IMR-90 (cell line): ENCODE measurements at regions not wholly inside any gene's neighbourhood (a gene's known extent, or its start where the extent isn't known, plus 50 kb on each side); places are given as distances from the start of the nearest gene placed in this dataset.

Source experiments
- ATAC-seq: fragments of 200-7000 bp; cut with Tn5 transposase; 2 replicates; pipeline ENCODE4 v1.9.1; 2020; ENCODE audit warnings: low read depth, mild to moderate bottlenecking, moderate library complexity
- BruUV-seq: library from RNA; stranded (reverse); fragments of 400-500 nt; replicated peaks from 2 replicates; lab custom pipeline; 2021; lab: Mats Ljungman, UMichigan
- CTCF ChIA-PET: fragments of 300-600 bp; formaldehyde crosslinking; extraction: SDS; loops from one replicate; lab custom pipeline; 2021; ENCODE audit warnings: antibody characterized with exemption; lab: Yijun Ruan, JAX
- POLR2A ChIA-PET: fragments of 300-600 bp; sonication (Branson Sonifier 250); formaldehyde crosslinking; loops from one replicate; lab custom pipeline; 2022; ENCODE audit warnings: antibody characterized with exemption; ENCODE audit not compliant: unreplicated experiment; lab: Charles Lee
- DNase-seq: peaks from one replicate; pipeline ENCODE4 v3.0.0; 2013
- H2AFZ ChIP-seq: replicated peaks from 2 replicates; pipeline ENCODE3; 2013; ENCODE audit warnings: low read length, mild to moderate bottlenecking; ENCODE audit not compliant: poor library complexity
- H2AK5ac ChIP-seq: 2 replicates; pipeline ENCODE4 v1.6.1; 2013; ENCODE audit warnings: low read depth, low read length, inconsistent platforms
- H2AK9ac ChIP-seq: replicated peaks from 2 replicates; pipeline ENCODE3; 2013; ENCODE audit warnings: mild to moderate bottlenecking, low read depth, low read length, moderate library complexity; ENCODE audit not compliant: poor library complexity
- H2BK120ac ChIP-seq: 2 replicates; pipeline ENCODE4 v1.6.1; 2013; ENCODE audit warnings: low read depth, low read length, inconsistent platforms
- H2BK15ac ChIP-seq: 3 replicates; pipeline ENCODE4 v1.6.1; 2013; ENCODE audit warnings: low read depth, low read length, inconsistent platforms
- H2BK20ac ChIP-seq: 2 replicates; pipeline ENCODE4 v1.6.1; 2013; ENCODE audit warnings: low read depth, mild to moderate bottlenecking, inconsistent platforms, low read length, moderate library complexity
- H2BK5ac ChIP-seq: 2 replicates; pipeline ENCODE4 v1.6.1; 2013; ENCODE audit warnings: mild to moderate bottlenecking, low read depth, low read length, inconsistent platforms; ENCODE audit not compliant: poor library complexity, severe bottlenecking
- H3K14ac ChIP-seq: replicated peaks from 2 replicates; pipeline ENCODE4 v1.6.1; 2013; ENCODE audit warnings: low read depth, low read length, inconsistent platforms
- H3K18ac ChIP-seq: 2 replicates; pipeline ENCODE4 v1.6.1; 2013; ENCODE audit warnings: low read depth, low read length, control low read depth
- H3K23ac ChIP-seq: 2 replicates; pipeline ENCODE4 v1.6.1; 2013; ENCODE audit warnings: low read depth, low read length, inconsistent platforms
- H3K27ac ChIP-seq: 2 replicates; pipeline ENCODE4 v1.5.1; 2013; ENCODE audit warnings: mild to moderate bottlenecking, control low read depth, low read length; ENCODE audit not compliant: insufficient read depth
- H3K27me3 ChIP-seq: 2 replicates; pipeline ENCODE4 v1.6.1; 2013; ENCODE audit warnings: low read length; ENCODE audit not compliant: control insufficient read depth, insufficient read depth
- H3K36me3 ChIP-seq: 2 replicates; pipeline ENCODE4 v1.6.1; 2013; ENCODE audit warnings: low read length, mixed read lengths; ENCODE audit not compliant: control insufficient read depth, insufficient read depth
- H3K4ac ChIP-seq: 2 replicates; pipeline ENCODE4 v1.6.1; 2013; ENCODE audit warnings: low read depth, low read length, inconsistent platforms
- H3K4me1 ChIP-seq: 2 replicates; pipeline ENCODE4 v1.6.1; 2013; ENCODE audit warnings: low read length, mixed read lengths; ENCODE audit not compliant: control insufficient read depth, insufficient read depth
- H3K4me2 ChIP-seq: 2 replicates; pipeline ENCODE4 v1.6.1; 2013; ENCODE audit warnings: low read depth, mild to moderate bottlenecking, control low read depth, low read length, moderate library complexity
- H3K4me3 ChIP-seq: 2 replicates; pipeline ENCODE4 v1.5.1; 2013; ENCODE audit warnings: low read depth, mild to moderate bottlenecking, control low read depth, low read length, moderate library complexity; ENCODE audit not compliant: insufficient read depth
- H3K56ac ChIP-seq: 2 replicates; pipeline ENCODE4 v1.6.1; 2013; ENCODE audit warnings: low read length, inconsistent platforms; ENCODE audit not compliant: insufficient read depth; ENCODE audit errors: extremely low read depth
- H3K79me1 ChIP-seq, 2 experiments: 2 replicates each; pipeline ENCODE4 v1.6.1; 2013; ENCODE audit warnings: low read length in 2 of 2, inconsistent platforms in 1 of 2, low read depth in 1 of 2
- H3K9ac ChIP-seq: 2 replicates; pipeline ENCODE4 v1.6.1; 2013; ENCODE audit warnings: low read depth, low read length, control low read depth
- H3K9me1 ChIP-seq: 2 replicates; pipeline ENCODE4 v1.6.1; 2013; ENCODE audit warnings: low read length, inconsistent platforms; ENCODE audit not compliant: insufficient read depth
- H3K9me3 ChIP-seq: 2 replicates; pipeline ENCODE4 v1.6.1; 2013; ENCODE audit warnings: low read length; ENCODE audit not compliant: control insufficient read depth, insufficient read depth
- H4K20me1 ChIP-seq: 2 replicates; pipeline ENCODE4 v1.6.1; 2013; ENCODE audit warnings: low read length, inconsistent platforms; ENCODE audit not compliant: insufficient read depth
- H4K5ac ChIP-seq: 2 replicates; pipeline ENCODE4 v1.6.1; 2013; ENCODE audit warnings: mild to moderate bottlenecking, low read depth, low read length, control low read depth
- H4K8ac ChIP-seq, 2 experiments: 2 replicates each; pipeline ENCODE4 v1.6.1; 2013; ENCODE audit warnings: low read depth in 2 of 2, low read length in 2 of 2, control low read depth in 1 of 2, inconsistent platforms in 1 of 2
- H4K91ac ChIP-seq: 2 replicates; pipeline ENCODE4 v1.6.1; 2013; ENCODE audit warnings: low read depth, low read length, inconsistent platforms; ENCODE audit not compliant: insufficient read depth
- BHLHE40 ChIP-seq: fragments of 150-350 bp; IDR thresholded peaks from 2 replicates; pipeline ENCODE4 v1.6.1; 2016; ENCODE audit warnings: mild to moderate bottlenecking, low read depth, low read length
- CEBPB ChIP-seq: IDR thresholded peaks from 2 replicates; pipeline ENCODE4 v1.6.1; 2012; ENCODE audit warnings: low read depth, low read length, improper control_type of control experiment
- CHD1 ChIP-seq: IDR thresholded peaks from 2 replicates; pipeline ENCODE4 v1.6.1; 2012; ENCODE audit warnings: low read depth, low read length, improper control_type of control experiment
- FOS ChIP-seq: fragments of 150-350 bp; IDR thresholded peaks from 2 replicates; pipeline ENCODE4 v1.6.1; 2016; ENCODE audit warnings: low read depth, low read length
- MAFK ChIP-seq: IDR thresholded peaks from 2 replicates; pipeline ENCODE4 v1.6.1; 2012; ENCODE audit warnings: low read depth, low read length, improper control_type of control experiment
- MAZ ChIP-seq: IDR thresholded peaks from 2 replicates; pipeline ENCODE4 v1.6.1; 2012; ENCODE audit warnings: low read depth, mild to moderate bottlenecking, low read length, improper control_type of control experiment, moderate library complexity, borderline replicate concordance
- MXI1 ChIP-seq: IDR thresholded peaks from 2 replicates; pipeline ENCODE4 v1.6.1; 2012; ENCODE audit warnings: low read depth, mild to moderate bottlenecking, low read length, moderate library complexity, borderline replicate concordance
- NFE2L2 ChIP-seq: fragments of 150-350 bp; IDR thresholded peaks from 2 replicates; pipeline ENCODE4 v1.6.1; 2016; ENCODE audit warnings: low read depth, mild to moderate bottlenecking, low read length
- POLR2A ChIP-seq: IDR thresholded peaks from 2 replicates; pipeline ENCODE4 v1.6.1; 2012; ENCODE audit warnings: mild to moderate bottlenecking, low read depth, low read length
- RAD21 ChIP-seq: IDR thresholded peaks from 2 replicates; pipeline ENCODE4 v1.6.1; 2012; ENCODE audit warnings: low read length, improper control_type of control experiment
- RCOR1 ChIP-seq: IDR thresholded peaks from 2 replicates; pipeline ENCODE4 v1.6.1; 2012; ENCODE audit warnings: mild to moderate bottlenecking, low read length, improper control_type of control experiment; ENCODE audit not compliant: insufficient replicate concordance
- RFX5 ChIP-seq: IDR thresholded peaks from 2 replicates; pipeline ENCODE4 v1.8.0; 2012; ENCODE audit warnings: low read depth, mild to moderate bottlenecking, low read length, moderate library complexity
- SMC3 ChIP-seq: fragments of 150-350 bp; IDR thresholded peaks from 2 replicates; pipeline ENCODE4 v1.6.1; 2016; ENCODE audit warnings: low read depth, mild to moderate bottlenecking, antibody characterized with exemption, low read length, moderate library complexity
- WGBS, 2 experiments: methylation state at CpG; one replicate each; pipeline versions ENCODE4 v1.1.5 to v1.1.7; 2013; ENCODE audit warnings: missing lambda C conversion rate in 2 of 2; ENCODE audit not compliant: insufficient read length in 1 of 2; ENCODE audit errors: extremely low coverage in 2 of 2; 5-methylcytosine and 5-hydroxymethylcytosine counted together
- dilution Hi-C: fragments of 300-500 bp; cut with HindIII; formaldehyde crosslinking; loops from one replicate; pipeline ENCODE4 v1.14.3; 2018; ENCODE audit warnings: low sequenced_read_pairs; ENCODE audit not compliant: unreplicated experiment
- in situ Hi-C: fragments of 300-500 bp; cut with MboI; formaldehyde crosslinking; loops from 3 replicates; pipeline ENCODE4 v1.14.3; 2019; ENCODE audit warnings: low sequenced_read_pairs, inconsistent platforms, mixed read lengths
- intact Hi-C: fragments of 100-400 bp; cut with micrococcal nuclease; formaldehyde crosslinking; loops from 2 replicates; pipeline ENCODE4 v1.10.0; 2022
- TF ChIP-seq, protein P1 (sequence below): fragments of 150-350 bp; IDR thresholded peaks from 2 replicates; pipeline ENCODE4 v1.6.1; 2016; ENCODE audit warnings: low read depth, mild to moderate bottlenecking, low read length, moderate library complexity, borderline replicate concordance
- TF ChIP-seq, protein P2 (sequence below): conservative IDR thresholded peaks from 2 replicates; pipeline ENCODE4 v1.5.1; 2012; ENCODE audit warnings: mild to moderate bottlenecking, low read depth, low read length, improper control_type of control experiment
- TF ChIP-seq, protein P3 (sequence below): fragments of 150-350 bp; IDR thresholded peaks from 2 replicates; pipeline ENCODE4 v1.6.1; 2017; ENCODE audit warnings: mild to moderate bottlenecking, antibody characterized with exemption, low read length, low read depth

DNA sequence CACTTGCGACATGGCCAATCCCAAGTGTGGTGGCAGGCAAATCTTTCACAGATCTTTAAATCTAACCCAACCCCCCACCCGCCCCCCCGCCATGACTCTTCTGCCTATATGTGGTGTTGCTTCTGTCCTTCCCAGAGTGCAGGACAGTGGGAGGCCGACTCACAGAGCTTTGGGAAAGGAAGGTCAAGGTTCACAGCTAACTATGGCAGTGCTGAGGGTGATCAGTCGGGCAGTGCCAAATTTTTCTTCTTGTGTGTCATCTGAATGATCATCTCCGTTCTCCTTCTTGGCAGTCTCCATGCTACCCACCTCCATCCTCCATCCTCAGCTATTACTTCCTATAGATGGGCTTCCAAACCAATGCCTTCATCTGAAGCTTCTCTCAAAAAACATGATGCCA, 129.0 kb upstream of the NFIB start:
- Histone ChIP-seq H3K79me1 (no peaks in the 10 kb centered on the region), H3K4ac (no peak overlapping the region), H4K5ac (no peak overlapping the region), H3K14ac (no peak overlapping the region), H3K18ac (no peak overlapping the region), H3K27me3 (peaks cover 8% of the 10 kb centered on the region), H2BK120ac (no peak overlapping the region), H2AFZ (no peak overlapping the region), H3K4me2 (no peak overlapping the region), H3K4me1 (peaks cover 1% of the 10 kb centered on the region; the same call in 1 of the 2 replicates), H4K20me1 (no peaks in the 10 kb centered on the region), H2BK20ac (no peak overlapping the region), H3K36me3 (no peaks in the 10 kb centered on the region), H2AK5ac (no peak overlapping the region), H4K8ac (no peak overlapping the region), H3K9me1 (no peaks in the 10 kb centered on the region), H3K9ac (no peak overlapping the region), H2AK9ac (no peak overlapping the region), H2BK15ac (no peak overlapping the region), H3K56ac (no peak overlapping the region), H3K23ac (no peak overlapping the region), H3K4me3 (no peak overlapping the region), H2BK5ac (no peak overlapping the region), H3K27ac (no peak overlapping the region), H3K9me3 (no peaks in the 10 kb centered on the region), H4K91ac (no peak overlapping the region)
- ATAC-seq (no peak), DNase-seq (no peak)
- intact Hi-C loops, result loop anchor here (5.0 kb wide), 1 partner anchor 324 kb away; no protein-coding TSS in a partner anchor
- dilution Hi-C loops, result loop anchor here (25.0 kb wide), 1 partner anchor 1006 kb away; no protein-coding TSS in a partner anchor
- in situ Hi-C loops, result loop anchor here (25.0 kb wide), 1 partner anchor 1406 kb away; no protein-coding TSS in a partner anchor
- no peak for TF ChIP-seq CEBPB
- TF ChIP-seq, protein P1, sequence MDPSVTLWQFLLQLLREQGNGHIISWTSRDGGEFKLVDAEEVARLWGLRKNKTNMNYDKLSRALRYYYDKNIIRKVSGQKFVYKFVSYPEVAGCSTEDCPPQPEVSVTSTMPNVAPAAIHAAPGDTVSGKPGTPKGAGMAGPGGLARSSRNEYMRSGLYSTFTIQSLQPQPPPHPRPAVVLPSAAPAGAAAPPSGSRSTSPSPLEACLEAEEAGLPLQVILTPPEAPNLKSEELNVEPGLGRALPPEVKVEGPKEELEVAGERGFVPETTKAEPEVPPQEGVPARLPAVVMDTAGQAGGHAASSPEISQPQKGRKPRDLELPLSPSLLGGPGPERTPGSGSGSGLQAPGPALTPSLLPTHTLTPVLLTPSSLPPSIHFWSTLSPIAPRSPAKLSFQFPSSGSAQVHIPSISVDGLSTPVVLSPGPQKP, result no peak
- TF ChIP-seq, protein P2, sequence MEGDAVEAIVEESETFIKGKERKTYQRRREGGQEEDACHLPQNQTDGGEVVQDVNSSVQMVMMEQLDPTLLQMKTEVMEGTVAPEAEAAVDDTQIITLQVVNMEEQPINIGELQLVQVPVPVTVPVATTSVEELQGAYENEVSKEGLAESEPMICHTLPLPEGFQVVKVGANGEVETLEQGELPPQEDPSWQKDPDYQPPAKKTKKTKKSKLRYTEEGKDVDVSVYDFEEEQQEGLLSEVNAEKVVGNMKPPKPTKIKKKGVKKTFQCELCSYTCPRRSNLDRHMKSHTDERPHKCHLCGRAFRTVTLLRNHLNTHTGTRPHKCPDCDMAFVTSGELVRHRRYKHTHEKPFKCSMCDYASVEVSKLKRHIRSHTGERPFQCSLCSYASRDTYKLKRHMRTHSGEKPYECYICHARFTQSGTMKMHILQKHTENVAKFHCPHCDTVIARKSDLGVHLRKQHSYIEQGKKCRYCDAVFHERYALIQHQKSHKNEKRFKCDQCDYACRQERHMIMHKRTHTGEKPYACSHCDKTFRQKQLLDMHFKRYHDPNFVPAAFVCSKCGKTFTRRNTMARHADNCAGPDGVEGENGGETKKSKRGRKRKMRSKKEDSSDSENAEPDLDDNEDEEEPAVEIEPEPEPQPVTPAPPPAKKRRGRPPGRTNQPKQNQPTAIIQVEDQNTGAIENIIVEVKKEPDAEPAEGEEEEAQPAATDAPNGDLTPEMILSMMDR, result no peak
- TF ChIP-seq FOS, result no peak
- TF ChIP-seq POLR2A, result no peak
- no peak for TF ChIP-seq BHLHE40
- TF ChIP-seq, protein P3, sequence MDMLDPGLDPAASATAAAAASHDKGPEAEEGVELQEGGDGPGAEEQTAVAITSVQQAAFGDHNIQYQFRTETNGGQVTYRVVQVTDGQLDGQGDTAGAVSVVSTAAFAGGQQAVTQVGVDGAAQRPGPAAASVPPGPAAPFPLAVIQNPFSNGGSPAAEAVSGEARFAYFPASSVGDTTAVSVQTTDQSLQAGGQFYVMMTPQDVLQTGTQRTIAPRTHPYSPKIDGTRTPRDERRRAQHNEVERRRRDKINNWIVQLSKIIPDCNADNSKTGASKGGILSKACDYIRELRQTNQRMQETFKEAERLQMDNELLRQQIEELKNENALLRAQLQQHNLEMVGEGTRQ, result no peak
- TF ChIP-seq CHD1, result no peak
- no peak for TF ChIP-seq RCOR1
- TF ChIP-seq MXI1, result no peak
- no peak for TF ChIP-seq SMC3
- TF ChIP-seq RAD21, result no peak
- TF ChIP-seq RFX5, result no peak
- TF ChIP-seq MAZ, result no peak
- no peak for TF ChIP-seq MAFK
- no peak for TF ChIP-seq NFE2L2
- ChIA-PET POLR2A (no interaction called here), CTCF (no interaction called here)
- 80% methylated on average over 1 of the region's 6 CpGs; no CpG with 5 or more reads in 1 of the 2 experiments for WGBS, 2 experiments
- BruUV-seq, result no TSS peak
